ENCODE measurements at regions not wholly inside any gene's neighbourhood (a gene's known extent, or its start where the extent isn't known, plus 50 kb on each side); places are given as distances from the start of the nearest gene placed in this dataset.
"Not testable (repeated sequence)": the region's sequence is repeated elsewhere in the genome, so short reads cannot be mapped to it uniquely, and the experiment has no call there.

GRCh38 chr2:52611759-52612158, 1155.8 kb upstream of the CHAC2 start:
- intact Hi-C loops (cut with DNase I), result no loop called here
- no peak for DNase-seq (ENCODE audit: low spot score)

- no peak for DNase-seq (ENCODE audit: low spot score)
- intact Hi-C loops (cut with DNase I), result no loop called here
Measured at GRCh38 chr2:52608030-52608429, 1159.6 kb upstream of the CHAC2 start.

- no peak for DNase-seq (ENCODE audit: low spot score)
- intact Hi-C loops (cut with DNase I), result no loop called here
Measured at GRCh38 chr2:52597346-52597745, 1170.3 kb upstream of the CHAC2 start.

- intact Hi-C loops (cut with DNase I), result no loop called here
- no peak for DNase-seq (ENCODE audit: low spot score)
Measured at GRCh38 chr2:52594026-52594425, 1173.6 kb upstream of the CHAC2 start.

- intact Hi-C loops (cut with DNase I), result not testable (repeated sequence)
Measured at GRCh38 chr2:52584071-52584470, 1183.5 kb upstream of the CHAC2 start.

GRCh38 chr2:52572469-52572894, 1195.1 kb upstream of the CHAC2 start:
- intact Hi-C loops (cut with DNase I), result no loop called here
- no peak for DNase-seq (ENCODE audit: low spot score)

More at GRCh38 chr2:52584071-52584470, 1183.5 kb upstream of the CHAC2 start:
- not testable (repeated sequence) for DNase-seq (ENCODE audit: low spot score)

GRCh38 chr2:52571380-52572347, 1195.9 kb upstream of the CHAC2 start:
- intact Hi-C loops (cut with DNase I), result no loop called here
- peak; percentile 83 for DNase-seq (ENCODE audit: low spot score)

- intact Hi-C loops (cut with DNase I), result no loop called here
- DNase-seq (ENCODE audit: low spot score), result no peak
Measured at GRCh38 chr2:52570716-52571115, 1196.9 kb upstream of the CHAC2 start.

- intact Hi-C loops (cut with DNase I), result no loop called here
- no peak for DNase-seq (ENCODE audit: low spot score)
Measured at GRCh38 chr2:52563151-52563550, 1204.5 kb upstream of the CHAC2 start.

- no peak for DNase-seq (ENCODE audit: low spot score)
- intact Hi-C loops (cut with DNase I), result no loop called here
Measured at GRCh38 chr2:52558265-52558664, 1209.3 kb upstream of the CHAC2 start.

- intact Hi-C loops (cut with DNase I), result no loop called here
- peak; percentile 58 for DNase-seq (ENCODE audit: low spot score)
Measured at GRCh38 chr2:52542297-52542696, 1225.3 kb upstream of the CHAC2 start.

GRCh38 chr2:52539026-52539970, 1228.3 kb upstream of the CHAC2 start:
- no peak for DNase-seq (ENCODE audit: low spot score)
- intact Hi-C loops (cut with DNase I), result no loop called here

- no peak for DNase-seq (ENCODE audit: low spot score)
Measured at GRCh38 chr2:52537588-52537987, 1230.0 kb upstream of the CHAC2 start.

GRCh38 chr2:52536929-52537460, 1230.6 kb upstream of the CHAC2 start:
- no peak for DNase-seq (ENCODE audit: low spot score)
- intact Hi-C loops (cut with DNase I), result no loop called here

More at GRCh38 chr2:52537588-52537987, 1230.0 kb upstream of the CHAC2 start:
- intact Hi-C loops (cut with DNase I), result no loop called here

GRCh38 chr2:52532956-52533355, 1234.6 kb upstream of the CHAC2 start:
- no peak for DNase-seq (ENCODE audit: low spot score)
- intact Hi-C loops (cut with DNase I), result no loop called here

- DNase-seq (ENCODE audit: low spot score), result no peak
- intact Hi-C loops (cut with DNase I), result no loop called here
Measured at GRCh38 chr2:52526735-52527134, 1240.9 kb upstream of the CHAC2 start.

- intact Hi-C loops (cut with DNase I), result no loop called here
- no peak for DNase-seq (ENCODE audit: low spot score)
Measured at GRCh38 chr2:52520644-52521043, 1247.0 kb upstream of the CHAC2 start.

GRCh38 chr2:52518678-52519077, 1248.9 kb upstream of the CHAC2 start:
- no peak for DNase-seq (ENCODE audit: low spot score)
- intact Hi-C loops (cut with DNase I), result no loop called here

GRCh38 chr2:52512760-52513159, 1254.8 kb upstream of the CHAC2 start:
- intact Hi-C loops (cut with DNase I), result loop anchor here in 1 of 2 donors (2.0 kb wide), 1 partner anchor 76 kb away; no protein-coding TSS in a partner anchor
- no peak for DNase-seq (ENCODE audit: low spot score)

GRCh38 chr2:52510432-52510831, 1257.2 kb upstream of the CHAC2 start:
- intact Hi-C loops (cut with DNase I), result no loop called here
- no peak for DNase-seq (ENCODE audit: low spot score)

All from posterior vena cava (tissue), 2 donors.